ENCODE measurements at regions not wholly inside any gene's neighbourhood (a gene's known extent, or its start where the extent isn't known, plus 50 kb on each side); places are given as distances from the start of the nearest gene placed in this dataset.

- Histone ChIP-seq H2BK20ac (ENCODE audit: low read length) (no peak overlapping the region), H3K36me3 (ENCODE audit: control insufficient read depth in 2 of 4, insufficient read depth in 4 of 4, low read length in 3 of 4) (no peaks in the 10 kb centered on the region), H3K27me3 (replicated peaks in 1 of 4; ENCODE audit: control insufficient read depth in 3 of 4, extremely low read depth in 1 of 4, insufficient read depth in 3 of 4, low read length in 3 of 4) (no peaks in the 10 kb centered on the region), H3K79me1 (ENCODE audit: low read depth, low read length) (no peaks in the 10 kb centered on the region), H3K79me2 (ENCODE audit: control insufficient read depth in 1 of 2, insufficient read depth in 2 of 2, low read length in 2 of 2) (no peaks in the 10 kb centered on the region), H3K23ac (ENCODE audit: insufficient read length) (no peak overlapping the region), H3K56ac (replicated peaks; ENCODE audit: insufficient read length, low read depth, low read length) (no peak overlapping the region), H2BK12ac (ENCODE audit: low read depth, low read length) (no peak overlapping the region), H4K91ac (replicated peaks; ENCODE audit: insufficient read length, low read length) (no peak overlapping the region), H3K23me2 (ENCODE audit: low read depth, low read length) (no peaks in the 10 kb centered on the region), H3K4ac (replicated peaks; ENCODE audit: insufficient read length, low read depth, low read length) (no peak overlapping the region), H3K14ac (ENCODE audit: insufficient read length) (no peak overlapping the region), H4K20me1 (replicated peaks in 1 of 2; ENCODE audit: control insufficient read depth in 1 of 2, insufficient read depth in 2 of 2, low read length in 2 of 2) (no peaks in the 10 kb centered on the region), H3K4me2 (ENCODE audit: insufficient read depth in 1 of 2, low read depth in 2 of 2, low read length in 2 of 2) (no peak overlapping the region), H3K4me3 (ENCODE audit: extremely low read depth in 1 of 4, insufficient read depth in 2 of 4, low read depth in 3 of 4, low read length in 4 of 4) (no peak overlapping the region), H2BK15ac (ENCODE audit: low read length) (no peak overlapping the region), H2BK5ac (ENCODE audit: low read depth, low read length) (no peak overlapping the region), H2BK120ac (replicated peaks; ENCODE audit: low read depth, low read length) (no peak overlapping the region), H3K4me1 (replicated peaks in 1 of 4; ENCODE audit: control insufficient read depth in 3 of 4, insufficient read depth in 4 of 4, low read length in 3 of 4) (no peaks in the 10 kb centered on the region), H3K9ac (replicated peaks in 1 of 4; ENCODE audit: extremely low read depth in 1 of 4, low read depth in 3 of 4, low read length in 3 of 4) (no peak overlapping the region), H4K8ac (ENCODE audit: extremely low read depth, insufficient read depth, low read length) (no peak overlapping the region), H4K5ac (ENCODE audit: insufficient read length, low read depth, low read length) (no peak overlapping the region), H3K18ac (ENCODE audit: extremely low read depth, low read length) (no peak overlapping the region), H3K9me3 (ENCODE audit: insufficient read depth in 2 of 2, low read depth in 1 of 2, low read length in 1 of 2) (peaks cover 0 to 3% of the 10 kb centered on the region in 2 experiments; a peak in 2 of 4 replicates), H2AK5ac (ENCODE audit: low read depth, low read length) (no peak overlapping the region), H3K27ac (ENCODE audit: low read depth, low read length) (no peak overlapping the region), H2AFZ (ENCODE audit: low read length) (peak overlapping the region; percentile 82; the same call in 1 of the 2 replicates)
- CTCF ChIA-PET (ENCODE audit: partially characterized antibody), result interaction anchor here (0.7 to 0.9 kb wide), 2 partner anchors 30 to 384 kb away, joined by 3 read pairs; no protein-coding TSS in a partner anchor
- DNase-seq (ENCODE audit: low read depth in 1 of 2, low spot score in 2 of 2) (no peak), FAIRE-seq (no peak)
- POLR2A ChIA-PET (ENCODE audit: partially characterized antibody), result no interaction called here
- whole genome bisulfite sequencing, 2 experiments (ENCODE audit: extremely low coverage in 1 of 2, insufficient coverage in 1 of 2, insufficient read length in 1 of 2, insufficient replicate concordance in 2 of 2, low coverage in 1 of 2, low lambda C conversion rate in 2 of 2, missing lambda C conversion rate in 1 of 2), result 64% methylated on average over 6 of the region's 6 CpGs; no CpG with 5 or more reads in 1 of the 2 experiments
- TF ChIP-seq EP300 (IDR thresholded peaks at IDR 0.05; ENCODE audit: borderline replicate concordance in 1 of 2, low read depth in 2 of 2, low read length in 2 of 2) (no peak), RFX5 (IDR thresholded peaks at IDR 0.05; ENCODE audit: borderline replicate concordance, low read depth, low read length) (no peak), MAX (IDR thresholded peaks at IDR 0.05) (no peak), RBBP5 (IDR thresholded peaks at IDR 0.05; ENCODE audit: borderline replicate concordance, low read depth, low read length) (no peak), BCL11A (IDR thresholded peaks at IDR 0.05; ENCODE audit: low read depth in 2 of 2, low read length in 2 of 2) (no peak), CBX5 (IDR thresholded peaks at IDR 0.05; ENCODE audit: low read depth, low read length) (no peak), CHD1 (IDR thresholded peaks at IDR 0.05; ENCODE audit: low read depth, low read length) (no peak), HDAC2 (IDR thresholded peaks at IDR 0.05; ENCODE audit: borderline replicate concordance in 1 of 2, low read depth in 2 of 2, low read length in 2 of 2) (no peak)
Observed at GRCh38 chr5:52727576-52727975, 60.1 kb upstream of the ITGA1 start.

Measured in H1 (cell line).